HG02884 (cell line): ENCODE measurements at regions not wholly inside any gene's neighbourhood (a gene's known extent, or its start where the extent isn't known, plus 50 kb on each side); places are given as distances from the start of the nearest gene placed in this dataset.

ENCODE experiments used
- ATAC-seq: cut with Tn5 transposase; IDR thresholded peaks from one replicate; pipeline ENCODE4 v1.9.1; 2021; ENCODE audit warnings: mild to moderate bottlenecking, moderate library complexity; ENCODE audit not compliant: unreplicated experiment

- ATAC-seq: no peak
Measured at GRCh38 chr1:188444526-188444925, 1615.8 kb downstream of the PLA2G4A start.

GRCh38 chr1:188462837-188463236 is 1634.1 kb downstream of the PLA2G4A start:
- no peak for ATAC-seq

GRCh38 chr1:188463919-188464318 is 1635.2 kb downstream of the PLA2G4A start:
- ATAC-seq: no peak

GRCh38 chr1:188466539-188466938 is 1637.8 kb downstream of the PLA2G4A start:
- ATAC-seq: no peak

- no peak for ATAC-seq
Measured at GRCh38 chr1:188476606-188477005, 1647.9 kb downstream of the PLA2G4A start.

- no peak for ATAC-seq
Measured at GRCh38 chr1:188489336-188490112, 1660.8 kb downstream of the PLA2G4A start.

GRCh38 chr1:188496506-188496905 is 1667.8 kb downstream of the PLA2G4A start:
- no peak for ATAC-seq

- ATAC-seq: no peak
Measured at GRCh38 chr1:188497020-188497419, 1668.3 kb downstream of the PLA2G4A start.

- no peak for ATAC-seq
Measured at GRCh38 chr1:188499690-188500089, 1670.9 kb downstream of the PLA2G4A start.

- ATAC-seq: no peak
Measured at GRCh38 chr1:188514917-188515316, 1686.2 kb downstream of the PLA2G4A start.

- ATAC-seq: no peak
Measured at GRCh38 chr1:188517139-188517538, 1688.4 kb downstream of the PLA2G4A start.

- no peak for ATAC-seq
Measured at GRCh38 chr1:188551176-188551575, 1722.4 kb downstream of the PLA2G4A start.

GRCh38 chr1:188557053-188557452 is 1728.3 kb downstream of the PLA2G4A start:
- no peak for ATAC-seq

- no peak for ATAC-seq
Measured at GRCh38 chr1:188582911-188583532, 1754.3 kb downstream of the PLA2G4A start.

GRCh38 chr1:188584119-188584518 is 1755.4 kb downstream of the PLA2G4A start:
- no peak for ATAC-seq

- ATAC-seq: no peak
Measured at GRCh38 chr1:188590641-188591040, 1761.9 kb downstream of the PLA2G4A start.

GRCh38 chr1:188594542-188595235 is 1765.9 kb downstream of the PLA2G4A start:
- ATAC-seq: no peak

- no peak for ATAC-seq
Measured at GRCh38 chr1:188599313-188599712, 1770.6 kb downstream of the PLA2G4A start.

- ATAC-seq: no peak
Measured at GRCh38 chr1:188611432-188611831, 1782.7 kb downstream of the PLA2G4A start.

GRCh38 chr1:188615321-188615720 is 1786.6 kb downstream of the PLA2G4A start:
- ATAC-seq: no peak

- no peak for ATAC-seq
Measured at GRCh38 chr1:188620236-188620635, 1791.5 kb downstream of the PLA2G4A start.
